ENCODE measurements at regions not wholly inside any gene's neighbourhood (a gene's known extent, or its start where the extent isn't known, plus 50 kb on each side); places are given as distances from the start of the nearest gene placed in this dataset.
A peak's percentile ranks its signal among the peaks of the same experiment; 100 is the strongest.

- no peaks in the 10 kb centered on the region for H4K20me1 ChIP-seq (replicated peaks; ENCODE audit: control insufficient read depth, insufficient read depth, low read length)
- POLR2A ChIA-PET = no interaction called here
- H3K27me3 ChIP-seq (ENCODE audit: control insufficient read depth in 2 of 2, insufficient read depth in 2 of 2, low read length in 2 of 2) = no peaks in the 10 kb centered on the region
- H3K4me1 ChIP-seq (replicated peaks in 1 of 2; ENCODE audit: control insufficient read depth in 2 of 2, insufficient read depth in 2 of 2, low read length in 2 of 2) = peaks cover 0 to 11% of the 10 kb centered on the region in 2 experiments; a peak in 3 of 5 replicates
- H3K9me3 ChIP-seq (replicated peaks; ENCODE audit: control insufficient read depth, insufficient read depth, low read depth, low read length) = no peaks in the 10 kb centered on the region
- WGBS (ENCODE audit: insufficient coverage, low coverage, missing lambda C conversion rate) = 27% methylated on average over 3 of the region's 3 CpGs
- H3K4me3 ChIP-seq = no peak overlapping the region
- in situ Hi-C loops (cut with MboI) (no loop called here), intact Hi-C loops (cut with micrococcal nuclease) (loop anchor here (5.0 kb wide), 1 partner anchor 65 kb away; no protein-coding TSS in a partner anchor)
- H2AFZ ChIP-seq (ENCODE audit: low read depth, low read length) = 0 out of 2 replicates have a peak overlapping the region, but pooled peaks have one; percentile 58
- no peak for FAIRE-seq
- H3K9ac ChIP-seq (ENCODE audit: insufficient read depth in 1 of 2, low read depth in 2 of 2, low read length in 2 of 2) = no peak overlapping the region
- no peak; the same call in 2 of the 3 replicates for ATAC-seq
- no TSS peak for BruUV-seq (replicated peaks)
- TF ChIP-seq MAFG (tag; conservative IDR thresholded peaks at IDR 0.05) (no peak), KLF16 (IDR thresholded peaks at IDR 0.05) (no peak), ERF (CRISPR knock-in tag; IDR thresholded peaks at IDR 0.05) (no peak), RBM17 (IDR thresholded peaks at IDR 0.05; ENCODE audit: borderline replicate concordance, low read depth, low read length) (no peak), GTF2E2 (tag; IDR thresholded peaks at IDR 0.05) (no peak), ZNF79 (CRISPR knock-in tag; IDR thresholded peaks at IDR 0.05; ENCODE audit: low read depth) (no peak), RAD21 (CRISPR knock-in tag; conservative IDR thresholded peaks at IDR 0.05 in 1 of 2, IDR thresholded peaks at IDR 0.05 in 1 of 2) (no peak), ZNF124 (CRISPR knock-in tag; IDR thresholded peaks at IDR 0.05) (no peak), SNIP1 (IDR thresholded peaks at IDR 0.05; ENCODE audit: low read depth) (no peak), ZNF644 (tag; IDR thresholded peaks at IDR 0.05; ENCODE audit: low read depth) (no peak), SMARCB1 (IDR thresholded peaks at IDR 0.05; ENCODE audit: insufficient read length, low read depth) (no peak), ZKSCAN8 (CRISPR knock-in tag; IDR thresholded peaks at IDR 0.05) (no peak), CEBPG (CRISPR knock-in tag; IDR thresholded peaks at IDR 0.05) (no peak), CEBPG (tag; conservative IDR thresholded peaks at IDR 0.05 in 1 of 2, IDR thresholded peaks at IDR 0.05 in 1 of 2) (no peak), THRAP3 (IDR thresholded peaks at IDR 0.05; ENCODE audit: borderline replicate concordance) (no peak), KHSRP (IDR thresholded peaks at IDR 0.05) (no peak)
- TF ChIP-seq, protein P1, sequence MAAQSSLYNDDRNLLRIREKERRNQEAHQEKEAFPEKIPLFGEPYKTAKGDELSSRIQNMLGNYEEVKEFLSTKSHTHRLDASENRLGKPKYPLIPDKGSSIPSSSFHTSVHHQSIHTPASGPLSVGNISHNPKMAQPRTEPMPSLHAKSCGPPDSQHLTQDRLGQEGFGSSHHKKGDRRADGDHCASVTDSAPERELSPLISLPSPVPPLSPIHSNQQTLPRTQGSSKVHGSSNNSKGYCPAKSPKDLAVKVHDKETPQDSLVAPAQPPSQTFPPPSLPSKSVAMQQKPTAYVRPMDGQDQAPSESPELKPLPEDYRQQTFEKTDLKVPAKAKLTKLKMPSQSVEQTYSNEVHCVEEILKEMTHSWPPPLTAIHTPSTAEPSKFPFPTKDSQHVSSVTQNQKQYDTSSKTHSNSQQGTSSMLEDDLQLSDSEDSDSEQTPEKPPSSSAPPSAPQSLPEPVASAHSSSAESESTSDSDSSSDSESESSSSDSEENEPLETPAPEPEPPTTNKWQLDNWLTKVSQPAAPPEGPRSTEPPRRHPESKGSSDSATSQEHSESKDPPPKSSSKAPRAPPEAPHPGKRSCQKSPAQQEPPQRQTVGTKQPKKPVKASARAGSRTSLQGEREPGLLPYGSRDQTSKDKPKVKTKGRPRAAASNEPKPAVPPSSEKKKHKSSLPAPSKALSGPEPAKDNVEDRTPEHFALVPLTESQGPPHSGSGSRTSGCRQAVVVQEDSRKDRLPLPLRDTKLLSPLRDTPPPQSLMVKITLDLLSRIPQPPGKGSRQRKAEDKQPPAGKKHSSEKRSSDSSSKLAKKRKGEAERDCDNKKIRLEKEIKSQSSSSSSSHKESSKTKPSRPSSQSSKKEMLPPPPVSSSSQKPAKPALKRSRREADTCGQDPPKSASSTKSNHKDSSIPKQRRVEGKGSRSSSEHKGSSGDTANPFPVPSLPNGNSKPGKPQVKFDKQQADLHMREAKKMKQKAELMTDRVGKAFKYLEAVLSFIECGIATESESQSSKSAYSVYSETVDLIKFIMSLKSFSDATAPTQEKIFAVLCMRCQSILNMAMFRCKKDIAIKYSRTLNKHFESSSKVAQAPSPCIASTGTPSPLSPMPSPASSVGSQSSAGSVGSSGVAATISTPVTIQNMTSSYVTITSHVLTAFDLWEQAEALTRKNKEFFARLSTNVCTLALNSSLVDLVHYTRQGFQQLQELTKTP (IDR thresholded peaks at IDR 0.05; ENCODE audit: low read depth in 1 of 2, partially characterized antibody in 2 of 2) = no peak
- TF ChIP-seq, protein P2, sequence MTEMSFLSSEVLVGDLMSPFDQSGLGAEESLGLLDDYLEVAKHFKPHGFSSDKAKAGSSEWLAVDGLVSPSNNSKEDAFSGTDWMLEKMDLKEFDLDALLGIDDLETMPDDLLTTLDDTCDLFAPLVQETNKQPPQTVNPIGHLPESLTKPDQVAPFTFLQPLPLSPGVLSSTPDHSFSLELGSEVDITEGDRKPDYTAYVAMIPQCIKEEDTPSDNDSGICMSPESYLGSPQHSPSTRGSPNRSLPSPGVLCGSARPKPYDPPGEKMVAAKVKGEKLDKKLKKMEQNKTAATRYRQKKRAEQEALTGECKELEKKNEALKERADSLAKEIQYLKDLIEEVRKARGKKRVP (CRISPR knock-in tag; IDR thresholded peaks at IDR 0.05) = no peak
- CTCF ChIA-PET (ENCODE audit: low intra/inter-chr PET ratio) = no interaction called here
- H3K9me1 ChIP-seq (ENCODE audit: control insufficient read depth, insufficient read depth, low read length) = no peaks in the 10 kb centered on the region
- no peak overlapping the region for H3K27ac ChIP-seq (ENCODE audit: extremely low read depth, low read depth, low read length)
- H3K4me2 ChIP-seq (ENCODE audit: insufficient read depth, low read length) = no peak overlapping the region
- H3K79me2 ChIP-seq (ENCODE audit: control insufficient read depth, insufficient read depth, low read length) = no peaks in the 10 kb centered on the region
- no peaks in the 10 kb centered on the region for H3K36me3 ChIP-seq (ENCODE audit: control insufficient read depth, insufficient read depth, low read length)
- no peak for DNase-seq (ENCODE audit: extremely low read depth in 1 of 4, low spot score in 3 of 4)
Measured at GRCh38 chr6:139932671-139933070, 558.2 kb upstream of the CITED2 start.

Data from K562 (cell line).